ENCODE measurements at regions not wholly inside any gene's neighbourhood (a gene's known extent, or its start where the extent isn't known, plus 50 kb on each side); places are given as distances from the start of the nearest gene placed in this dataset.

DNA sequence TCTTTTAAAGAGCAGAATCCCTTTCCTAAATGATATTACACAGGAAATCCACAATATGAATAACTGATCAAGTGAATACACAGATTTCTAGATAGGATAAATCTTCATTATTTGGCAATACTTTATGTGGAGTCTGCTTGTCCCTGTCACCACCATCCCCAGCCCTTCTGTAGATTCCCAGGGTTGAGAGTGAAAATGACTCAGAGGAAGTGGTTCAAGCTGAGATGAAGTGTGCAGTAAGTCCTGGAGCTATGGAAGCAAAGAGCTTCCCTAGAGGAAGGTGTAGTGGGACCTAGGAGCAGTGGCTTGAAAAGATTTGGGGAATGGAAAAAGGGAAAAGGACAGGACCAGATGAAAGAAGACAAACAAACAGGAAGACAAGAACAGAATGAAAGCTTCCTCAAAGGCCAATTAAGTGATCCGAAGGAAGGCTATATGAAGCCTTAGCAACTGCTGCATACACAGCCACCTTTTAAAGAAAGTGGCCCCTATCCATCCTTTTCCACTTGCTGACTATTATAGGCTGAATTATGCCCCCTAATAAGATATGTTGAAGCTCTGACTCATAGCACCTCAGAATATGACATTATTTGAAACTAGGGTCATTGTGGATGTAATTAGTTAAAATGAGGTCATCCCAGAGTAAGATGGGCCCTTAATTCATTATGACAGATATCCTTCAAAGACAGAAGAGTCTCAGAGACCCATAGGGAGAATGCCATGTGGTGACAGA lies 96.5 kb upstream of the CAMK1G start:
- DNase-seq (ENCODE audit: low read depth), result no peak
- TF ChIP-seq, protein P1, sequence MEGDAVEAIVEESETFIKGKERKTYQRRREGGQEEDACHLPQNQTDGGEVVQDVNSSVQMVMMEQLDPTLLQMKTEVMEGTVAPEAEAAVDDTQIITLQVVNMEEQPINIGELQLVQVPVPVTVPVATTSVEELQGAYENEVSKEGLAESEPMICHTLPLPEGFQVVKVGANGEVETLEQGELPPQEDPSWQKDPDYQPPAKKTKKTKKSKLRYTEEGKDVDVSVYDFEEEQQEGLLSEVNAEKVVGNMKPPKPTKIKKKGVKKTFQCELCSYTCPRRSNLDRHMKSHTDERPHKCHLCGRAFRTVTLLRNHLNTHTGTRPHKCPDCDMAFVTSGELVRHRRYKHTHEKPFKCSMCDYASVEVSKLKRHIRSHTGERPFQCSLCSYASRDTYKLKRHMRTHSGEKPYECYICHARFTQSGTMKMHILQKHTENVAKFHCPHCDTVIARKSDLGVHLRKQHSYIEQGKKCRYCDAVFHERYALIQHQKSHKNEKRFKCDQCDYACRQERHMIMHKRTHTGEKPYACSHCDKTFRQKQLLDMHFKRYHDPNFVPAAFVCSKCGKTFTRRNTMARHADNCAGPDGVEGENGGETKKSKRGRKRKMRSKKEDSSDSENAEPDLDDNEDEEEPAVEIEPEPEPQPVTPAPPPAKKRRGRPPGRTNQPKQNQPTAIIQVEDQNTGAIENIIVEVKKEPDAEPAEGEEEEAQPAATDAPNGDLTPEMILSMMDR (IDR thresholded peaks at IDR 0.05; ENCODE audit: insufficient read depth, low read length, poor library complexity, severe bottlenecking), result no peak
- H3K4me3 ChIP-seq (ENCODE audit: low read depth, low read length), result no peak overlapping the region
- H3K36me3 ChIP-seq (ENCODE audit: control insufficient read depth, insufficient read depth, low read length), result no peaks in the 10 kb centered on the region
- no peaks in the 10 kb centered on the region for H3K27me3 ChIP-seq (ENCODE audit: control insufficient read depth, insufficient read depth, low read length)

DNA sequence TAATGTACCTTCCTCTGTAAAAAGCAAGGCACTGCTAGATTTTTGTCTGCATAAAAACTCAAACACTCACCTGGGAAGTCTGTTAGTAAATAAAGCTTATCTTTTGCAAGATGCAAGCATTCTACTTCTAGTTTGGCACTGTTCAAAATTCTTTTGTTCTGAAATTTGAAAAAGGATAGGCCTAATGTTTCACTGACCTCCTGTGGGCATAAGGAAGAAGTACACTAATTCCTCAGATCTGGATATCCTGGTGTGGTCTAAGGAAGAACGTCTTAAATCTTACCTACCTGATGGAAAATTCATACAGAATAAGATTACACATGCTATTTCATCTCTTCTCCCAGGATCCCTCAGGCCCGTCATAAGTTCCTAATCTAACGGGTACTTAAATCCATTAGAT lies 93.5 kb upstream of the CAMK1G start:
- DNase-seq (ENCODE audit: low read depth), result no peak
- H3K27me3 ChIP-seq (ENCODE audit: control insufficient read depth, insufficient read depth, low read length), result no peaks in the 10 kb centered on the region
- TF ChIP-seq, protein P1 (IDR thresholded peaks at IDR 0.05; ENCODE audit: insufficient read depth, low read length, poor library complexity, severe bottlenecking), result peak; percentile 62
- no peak overlapping the region for H3K4me3 ChIP-seq (ENCODE audit: low read depth, low read length)
- H3K36me3 ChIP-seq (ENCODE audit: control insufficient read depth, insufficient read depth, low read length), result no peaks in the 10 kb centered on the region

DNA sequence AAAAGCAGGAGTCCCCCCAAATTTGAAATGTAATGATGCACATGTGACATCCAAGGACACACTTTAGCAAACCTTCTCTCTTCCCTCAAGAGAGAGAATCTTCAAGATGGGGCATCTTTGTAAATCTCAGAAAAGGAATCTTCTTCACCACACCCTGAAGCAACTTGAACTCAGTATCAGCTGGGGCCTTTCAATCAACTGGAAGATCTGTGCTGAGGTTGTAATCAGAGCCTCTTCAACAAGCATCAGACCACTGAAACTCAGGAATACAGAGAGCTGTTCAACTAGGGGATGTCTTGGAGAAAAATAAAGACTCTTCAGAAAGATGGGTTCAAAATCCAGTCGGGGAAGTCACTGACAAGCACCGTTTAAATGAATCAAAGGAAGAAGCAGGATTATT lies 92.5 kb upstream of the CAMK1G start:
- TF ChIP-seq, protein P1 (IDR thresholded peaks at IDR 0.05; ENCODE audit: insufficient read depth, low read length, poor library complexity, severe bottlenecking), result no peak
- no peak for DNase-seq (ENCODE audit: low read depth)
- no peaks in the 10 kb centered on the region for H3K36me3 ChIP-seq (ENCODE audit: control insufficient read depth, insufficient read depth, low read length)
- no peak overlapping the region for H3K4me3 ChIP-seq (ENCODE audit: low read depth, low read length)
- no peaks in the 10 kb centered on the region for H3K27me3 ChIP-seq (ENCODE audit: control insufficient read depth, insufficient read depth, low read length)

DNA sequence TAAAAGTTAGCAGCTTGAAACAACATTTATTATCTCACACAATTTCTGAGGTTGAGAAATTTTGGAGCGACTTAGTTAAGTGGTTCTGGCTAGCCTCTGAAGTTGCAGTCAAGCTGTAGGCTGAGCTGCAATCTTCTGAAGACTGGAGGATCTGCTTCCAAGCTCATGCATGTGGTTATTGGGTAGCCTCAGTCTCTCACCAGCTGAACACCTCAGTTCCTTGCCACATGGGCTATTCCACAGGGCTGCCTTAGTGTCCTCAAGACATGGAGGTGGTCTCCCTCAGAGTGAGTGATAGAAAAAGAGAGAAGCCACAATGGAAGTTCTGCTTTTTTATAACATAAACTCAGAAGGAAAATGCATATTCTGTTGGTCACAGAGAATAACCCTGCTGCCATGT lies 92.0 kb upstream of the CAMK1G start:
- DNase-seq (ENCODE audit: low read depth), result no peak
- no peaks in the 10 kb centered on the region for H3K27me3 ChIP-seq (ENCODE audit: control insufficient read depth, insufficient read depth, low read length)
- TF ChIP-seq, protein P1 (IDR thresholded peaks at IDR 0.05; ENCODE audit: insufficient read depth, low read length, poor library complexity, severe bottlenecking), result no peak
- H3K36me3 ChIP-seq (ENCODE audit: control insufficient read depth, insufficient read depth, low read length), result no peaks in the 10 kb centered on the region
- H3K4me3 ChIP-seq (ENCODE audit: low read depth, low read length), result no peak overlapping the region

DNA sequence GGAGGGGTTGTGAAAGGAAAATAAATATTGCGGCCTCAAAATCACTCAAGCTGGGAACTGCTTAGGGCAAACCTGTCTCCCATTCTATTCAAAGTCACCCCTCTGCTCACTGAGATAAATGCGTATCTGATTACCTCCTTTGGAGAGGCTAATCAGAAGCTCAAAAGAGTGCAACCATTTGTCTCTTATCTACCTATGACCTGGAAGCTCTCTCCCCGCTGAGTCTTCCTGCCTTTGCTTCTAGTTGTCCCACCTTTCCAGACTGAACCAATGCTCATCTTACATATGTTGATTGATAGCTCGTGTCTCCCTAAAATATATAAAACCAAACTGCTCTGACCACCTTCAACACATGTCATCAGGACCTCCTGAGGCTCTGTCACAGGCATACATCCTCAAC lies 91.6 kb upstream of the CAMK1G start:
- no peak for DNase-seq (ENCODE audit: low read depth)
- no peaks in the 10 kb centered on the region for H3K27me3 ChIP-seq (ENCODE audit: control insufficient read depth, insufficient read depth, low read length)
- no peaks in the 10 kb centered on the region for H3K36me3 ChIP-seq (ENCODE audit: control insufficient read depth, insufficient read depth, low read length)
- H3K4me3 ChIP-seq (ENCODE audit: low read depth, low read length), result no peak overlapping the region
- TF ChIP-seq, protein P1 (IDR thresholded peaks at IDR 0.05; ENCODE audit: insufficient read depth, low read length, poor library complexity, severe bottlenecking), result no peak

DNA sequence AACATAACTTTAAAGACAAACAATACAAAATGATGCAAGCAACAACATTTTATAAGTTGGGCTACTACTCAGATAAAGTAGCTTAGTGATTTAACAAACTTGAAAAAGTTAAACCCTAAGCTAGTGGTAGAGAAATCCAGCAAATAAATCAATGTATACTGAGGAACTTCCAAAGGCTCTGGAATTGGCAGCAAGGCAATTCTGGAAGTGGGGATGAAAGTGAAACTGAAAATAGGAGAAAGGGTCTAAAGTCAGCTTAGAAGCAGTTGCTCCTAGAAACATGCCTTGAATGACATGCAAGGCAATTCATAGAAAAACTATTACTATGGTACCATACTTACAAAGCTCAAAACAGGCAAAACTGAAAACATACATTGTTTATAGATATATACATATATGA lies 90.0 kb upstream of the CAMK1G start:
- Histone ChIP-seq H3K36me3 (ENCODE audit: control insufficient read depth, insufficient read depth, low read length) (no peaks in the 10 kb centered on the region), H3K27me3 (ENCODE audit: control insufficient read depth, insufficient read depth, low read length) (no peaks in the 10 kb centered on the region), H3K4me3 (ENCODE audit: low read depth, low read length) (no peak overlapping the region)
- TF ChIP-seq, protein P1 (IDR thresholded peaks at IDR 0.05; ENCODE audit: insufficient read depth, low read length, poor library complexity, severe bottlenecking), result no peak
- DNase-seq (ENCODE audit: low read depth), result no peak
